GM19397 (cell line): ENCODE measurements at regions not wholly inside any gene's neighbourhood (a gene's known extent, or its start where the extent isn't known, plus 50 kb on each side); places are given as distances from the start of the nearest gene placed in this dataset.
"Not testable (repeated sequence)": the region's sequence is repeated elsewhere in the genome, so short reads cannot be mapped to it uniquely, and the experiment has no call there.

Source experiments
- ATAC-seq: cut with Tn5 transposase; IDR thresholded peaks from one replicate; pipeline ENCODE4 v1.9.1; 2021; ENCODE audit warnings: mild to moderate bottlenecking, moderate library complexity; ENCODE audit not compliant: unreplicated experiment

GRCh38 chr7:76852362-76852761 is 179.8 kb downstream of the SPDYE17 start:
- not testable (repeated sequence) for ATAC-seq

- ATAC-seq = not testable (repeated sequence)
Measured at GRCh38 chr7:76851617-76852016, 180.5 kb downstream of the SPDYE17 start.

GRCh38 chr7:76849887-76850563 is 182.1 kb downstream of the SPDYE17 start:
- not testable (repeated sequence) for ATAC-seq

GRCh38 chr7:76839879-76840278 is 192.3 kb downstream of the SPDYE17 start:
- not testable (repeated sequence) for ATAC-seq

GRCh38 chr7:76839214-76839613 is 192.9 kb downstream of the SPDYE17 start:
- ATAC-seq = not testable (repeated sequence)

GRCh38 chr7:76838357-76838756 is 193.8 kb downstream of the SPDYE17 start:
- ATAC-seq = not testable (repeated sequence)

- not testable (repeated sequence) for ATAC-seq
Measured at GRCh38 chr7:76829233-76829632, 202.2 kb upstream of the POMZP3 start.

GRCh38 chr7:76826181-76826580 is 199.1 kb upstream of the POMZP3 start:
- not testable (repeated sequence) for ATAC-seq

- not testable (repeated sequence) for ATAC-seq
Measured at GRCh38 chr7:76809856-76810255, 182.8 kb upstream of the POMZP3 start.

- ATAC-seq = not testable (repeated sequence)
Measured at GRCh38 chr7:76807588-76808100, 180.6 kb upstream of the POMZP3 start.

- ATAC-seq = not testable (repeated sequence)
Measured at GRCh38 chr7:76806460-76806859, 179.4 kb upstream of the POMZP3 start.

GRCh38 chr7:76806010-76806409 is 178.9 kb upstream of the POMZP3 start:
- not testable (repeated sequence) for ATAC-seq

- not testable (repeated sequence) for ATAC-seq
Measured at GRCh38 chr7:76805262-76805661, 178.2 kb upstream of the POMZP3 start.

GRCh38 chr7:76797639-76798038 is 170.6 kb upstream of the POMZP3 start:
- not testable (repeated sequence) for ATAC-seq

- ATAC-seq = not testable (repeated sequence)
Measured at GRCh38 chr7:76780693-76781092, 153.6 kb upstream of the POMZP3 start.

GRCh38 chr7:76774279-76774678 is 147.2 kb upstream of the POMZP3 start:
- ATAC-seq = not testable (repeated sequence)

- not testable (repeated sequence) for ATAC-seq
Measured at GRCh38 chr7:76771980-76772379, 144.9 kb upstream of the POMZP3 start.

GRCh38 chr7:76763977-76764376 is 136.9 kb upstream of the POMZP3 start:
- ATAC-seq = not testable (repeated sequence)

- ATAC-seq = not testable (repeated sequence)
Measured at GRCh38 chr7:76760546-76761220, 133.6 kb upstream of the POMZP3 start.

- ATAC-seq = not testable (repeated sequence)
Measured at GRCh38 chr7:76739538-76739937, 112.5 kb upstream of the POMZP3 start.

GRCh38 chr7:76736724-76737123 is 109.6 kb upstream of the POMZP3 start:
- not testable (repeated sequence) for ATAC-seq

GRCh38 chr7:76736091-76736490 is 109.0 kb upstream of the POMZP3 start:
- ATAC-seq = not testable (repeated sequence)
